ENCODE measurements at regions not wholly inside any gene's neighbourhood (a gene's known extent, or its start where the extent isn't known, plus 50 kb on each side); places are given as distances from the start of the nearest gene placed in this dataset.

DNA sequence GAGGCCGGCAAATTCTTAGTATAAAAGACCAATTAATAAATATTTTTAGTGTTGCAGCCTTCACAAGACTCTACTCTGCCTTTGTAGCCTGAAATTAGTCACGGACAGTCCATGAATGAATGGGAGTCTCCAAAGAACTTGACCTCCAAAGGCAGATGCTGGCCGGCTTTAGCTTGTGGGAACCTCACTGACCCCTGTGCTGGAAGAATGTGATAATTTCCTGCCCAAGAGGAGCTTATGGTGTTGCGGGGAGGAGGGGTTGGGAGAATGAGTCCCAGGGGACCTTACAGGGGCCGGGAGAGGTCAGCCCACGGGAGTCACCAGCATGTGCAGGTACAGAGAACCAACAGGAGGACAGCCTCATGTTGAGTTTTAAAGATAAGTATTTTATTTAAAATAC is 143.1 kb downstream of the IRX2 start:
- TF ChIP-seq POLR2A (IDR thresholded peaks at IDR 0.05; ENCODE audit: low read length) (no peak), GATA1 (IDR thresholded peaks at IDR 0.05; ENCODE audit: low read depth, low read length) (no peak)
